Mesendoderm (in vitro differentiated cells): ENCODE measurements at regions not wholly inside any gene's neighbourhood (a gene's known extent, or its start where the extent isn't known, plus 50 kb on each side); places are given as distances from the start of the nearest gene placed in this dataset.
A peak's percentile ranks its signal among the peaks of the same experiment; 100 is the strongest.

ENCODE experiments used
- DNase-seq: peaks from one replicate; pipeline ENCODE4 v3.0.0; 2013
- H2AK5ac ChIP-seq: 2 replicates; pipeline ENCODE4 v1.6.1; 2013; ENCODE audit warnings: low read length, inconsistent platforms
- H2BK120ac ChIP-seq: 2 replicates; pipeline ENCODE4 v1.6.1; 2013; ENCODE audit warnings: low read depth, mild to moderate bottlenecking, low read length, moderate library complexity, mixed read lengths
- H2BK15ac ChIP-seq: replicated peaks from 2 replicates; pipeline ENCODE4 v1.6.1; 2013; ENCODE audit warnings: low read depth, mild to moderate bottlenecking, moderate library complexity
- H2BK5ac ChIP-seq: 2 replicates; pipeline ENCODE4 v1.6.1; 2013; ENCODE audit warnings: low read length, inconsistent platforms
- H3K18ac ChIP-seq: 2 replicates; pipeline ENCODE4 v1.6.1; 2013; ENCODE audit warnings: mild to moderate bottlenecking, low read length, mixed read lengths
- H3K23ac ChIP-seq: one replicate; pipeline ENCODE4 v1.6.1; 2013; ENCODE audit warnings: low read length
- H3K27ac ChIP-seq: 2 replicates; pipeline ENCODE4 v1.5.1; 2013; ENCODE audit warnings: low read depth, mild to moderate bottlenecking, inconsistent platforms, low read length, moderate library complexity
- H3K27me3 ChIP-seq: 2 replicates; pipeline ENCODE4 v1.6.1; 2013; ENCODE audit warnings: low read length, control low read depth, mild to moderate bottlenecking, inconsistent platforms; ENCODE audit not compliant: insufficient read depth, poor library complexity
- H3K36me3 ChIP-seq: 2 replicates; pipeline ENCODE4 v1.6.1; 2013; ENCODE audit warnings: low read length, inconsistent platforms; ENCODE audit not compliant: control insufficient read depth, insufficient read depth
- H3K4ac ChIP-seq: one replicate; pipeline ENCODE4 v1.6.1; 2013; ENCODE audit warnings: low read depth, mild to moderate bottlenecking, low read length, moderate library complexity
- H3K4me1 ChIP-seq: 2 replicates; pipeline ENCODE4 v1.6.1; 2013; ENCODE audit warnings: low read depth, low read length, inconsistent platforms; ENCODE audit not compliant: control insufficient read depth
- H3K4me2 ChIP-seq: 2 replicates; pipeline ENCODE4 v1.6.1; 2013; ENCODE audit warnings: low read length
- H3K4me3 ChIP-seq: 2 replicates; pipeline ENCODE4 v1.5.1; 2013; ENCODE audit warnings: mild to moderate bottlenecking, low read length
- H3K56ac ChIP-seq: one replicate; pipeline ENCODE4 v1.6.1; 2013; ENCODE audit warnings: low read length
- H3K79me1 ChIP-seq: 2 replicates; pipeline ENCODE4 v1.6.1; 2013; ENCODE audit warnings: low read length, inconsistent platforms
- H3K79me2 ChIP-seq: 2 replicates; pipeline ENCODE4 v1.6.1; 2013; ENCODE audit warnings: mild to moderate bottlenecking, low read length; ENCODE audit not compliant: control insufficient read depth, insufficient read depth
- H3K9ac ChIP-seq: 2 replicates; pipeline ENCODE4 v1.6.1; 2013; ENCODE audit warnings: low read length, inconsistent platforms
- H4K5ac ChIP-seq: one replicate; pipeline ENCODE4 v1.6.1; 2013; ENCODE audit warnings: low read length
- H4K8ac ChIP-seq: one replicate; pipeline ENCODE4 v1.6.1; 2013; ENCODE audit warnings: low read depth, mild to moderate bottlenecking, control low read depth, low read length, moderate library complexity
- WGBS: extraction: QIAGEN DNeasy Blood & Tissue Kit; methylation state at CpG from one replicate; pipeline ENCODE4 v1.1.7; 2013; ENCODE audit warnings: low lambda C conversion rate, missing lambda C conversion rate; ENCODE audit not compliant: insufficient coverage; ENCODE audit errors: extremely low coverage; 5-methylcytosine and 5-hydroxymethylcytosine counted together

DNA sequence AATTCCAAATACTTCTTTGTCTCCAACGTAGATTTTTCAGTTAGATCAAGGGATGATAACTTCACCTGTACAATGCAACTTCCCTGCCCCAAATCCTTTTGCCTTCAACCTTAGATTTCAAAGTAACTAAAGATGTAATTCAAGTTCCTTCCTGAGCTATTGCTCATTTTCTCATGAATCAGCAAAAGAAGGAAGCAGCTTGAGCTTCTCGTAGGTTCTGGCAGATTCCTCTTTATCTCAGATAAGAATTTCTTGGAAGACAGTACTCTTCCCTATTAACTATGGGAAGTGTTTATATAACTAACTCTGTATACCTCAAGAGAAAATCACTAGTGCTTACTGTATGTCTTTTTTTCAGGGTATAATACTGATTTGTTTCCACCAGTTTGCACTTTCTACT is 203.8 kb downstream of the RASSF9 start:
- no peak overlapping the region for H3K56ac ChIP-seq
- WGBS, result no CpG with 5 or more reads among the region's 2 CpGs
- H3K79me1 ChIP-seq, result no peaks in the 10 kb centered on the region
- no peak overlapping the region for H4K5ac ChIP-seq
- H3K23ac ChIP-seq, result no peak overlapping the region
- H3K4ac ChIP-seq, result no peak overlapping the region
- H2BK5ac ChIP-seq, result no peak overlapping the region
- H3K79me2 ChIP-seq, result no peaks in the 10 kb centered on the region
- DNase-seq, result no peak
- H3K27ac ChIP-seq, result no peak overlapping the region
- no peak overlapping the region for H3K4me3 ChIP-seq
- H3K27me3 ChIP-seq, result no peaks in the 10 kb centered on the region
- H3K18ac ChIP-seq, result no peak overlapping the region
- no peak overlapping the region for H4K8ac ChIP-seq
- H3K4me2 ChIP-seq, result no peak overlapping the region
- H2BK15ac ChIP-seq, result no peak overlapping the region
- no peaks in the 10 kb centered on the region for H3K4me1 ChIP-seq
- no peak overlapping the region for H3K9ac ChIP-seq
- no peaks in the 10 kb centered on the region for H3K36me3 ChIP-seq
- H2AK5ac ChIP-seq, result no peak overlapping the region
- no peak overlapping the region for H2BK120ac ChIP-seq

DNA sequence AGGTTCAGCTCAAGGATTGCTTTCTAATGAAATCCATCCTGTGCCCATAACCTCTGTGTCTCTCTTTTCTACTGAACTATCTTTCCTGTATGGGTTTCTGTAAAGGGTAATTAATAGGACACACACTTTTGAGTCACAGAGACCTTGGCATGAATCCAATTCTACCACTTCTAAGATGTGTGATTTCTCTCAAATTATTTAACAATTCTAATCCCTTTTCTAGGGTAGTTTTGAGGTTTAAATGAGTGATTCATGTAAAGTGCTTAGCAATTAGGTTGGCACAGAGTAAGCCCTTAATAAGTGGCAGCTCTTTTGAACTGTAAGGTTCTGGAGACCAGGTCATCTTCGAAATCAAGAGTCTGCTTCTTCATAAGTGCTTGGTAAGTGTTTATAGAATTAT is 202.7 kb downstream of the RASSF9 start:
- no peak for DNase-seq
- H3K79me2 ChIP-seq, result no peaks in the 10 kb centered on the region
- no peak overlapping the region for H3K27ac ChIP-seq
- H4K5ac ChIP-seq, result no peak overlapping the region
- H2BK15ac ChIP-seq, result no peak overlapping the region
- H3K36me3 ChIP-seq, result no peaks in the 10 kb centered on the region
- no CpG with 5 or more reads among the region's 1 CpG for WGBS
- no peak overlapping the region for H3K23ac ChIP-seq
- H4K8ac ChIP-seq, result no peak overlapping the region
- H3K4ac ChIP-seq, result no peak overlapping the region
- no peaks in the 10 kb centered on the region for H3K4me1 ChIP-seq
- no peak overlapping the region for H2AK5ac ChIP-seq
- no peak overlapping the region for H2BK5ac ChIP-seq
- no peak overlapping the region for H3K4me3 ChIP-seq
- no peak overlapping the region for H3K56ac ChIP-seq
- H3K4me2 ChIP-seq, result no peak overlapping the region
- H3K27me3 ChIP-seq, result no peaks in the 10 kb centered on the region
- H3K18ac ChIP-seq, result no peak overlapping the region
- H3K9ac ChIP-seq, result no peak overlapping the region
- no peak overlapping the region for H2BK120ac ChIP-seq
- no peaks in the 10 kb centered on the region for H3K79me1 ChIP-seq

- H3K79me1 ChIP-seq, result no peaks in the 10 kb centered on the region
- H3K56ac ChIP-seq, result no peak overlapping the region
- H3K4me2 ChIP-seq, result no peak overlapping the region
- WGBS, result 100% methylated on average over 1 of the region's 2 CpGs
- no peak for DNase-seq
- peaks cover 2% of the 10 kb centered on the region for H3K4me1 ChIP-seq
- no peak overlapping the region for H3K27ac ChIP-seq
- no peak overlapping the region for H2BK120ac ChIP-seq
- H3K79me2 ChIP-seq, result no peaks in the 10 kb centered on the region
- no peak overlapping the region for H2BK15ac ChIP-seq
- H3K9ac ChIP-seq, result no peak overlapping the region
- no peak overlapping the region for H3K4me3 ChIP-seq
- no peak overlapping the region for H3K18ac ChIP-seq
- no peaks in the 10 kb centered on the region for H3K36me3 ChIP-seq
- H3K27me3 ChIP-seq, result no peaks in the 10 kb centered on the region
- no peak overlapping the region for H3K23ac ChIP-seq
- H2AK5ac ChIP-seq, result no peak overlapping the region
- H4K5ac ChIP-seq, result no peak overlapping the region
- no peak overlapping the region for H2BK5ac ChIP-seq
- no peak overlapping the region for H3K4ac ChIP-seq
- H4K8ac ChIP-seq, result no peak overlapping the region
Measured at GRCh38 chr12:85639834-85640233, 196.4 kb downstream of the RASSF9 start.

DNA sequence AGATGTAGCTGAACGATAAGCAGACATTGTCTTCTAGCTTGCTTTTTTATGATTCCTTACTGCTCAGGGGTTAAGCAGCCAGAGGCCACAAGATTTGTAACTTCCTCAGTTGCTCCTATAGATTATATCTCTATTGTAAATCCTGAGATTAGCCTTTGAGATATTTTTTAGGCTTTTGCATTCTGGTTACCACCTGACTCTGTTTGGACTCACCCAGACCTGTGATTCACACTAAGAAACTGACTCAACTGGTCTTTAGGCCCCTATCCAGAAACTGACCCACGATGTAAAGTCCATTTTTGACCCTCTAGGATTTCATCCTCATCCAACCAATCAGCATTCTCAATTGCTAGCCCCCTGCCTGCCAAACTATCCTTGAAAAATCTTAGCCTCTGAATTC is 194.4 kb downstream of the RASSF9 start:
- no peaks in the 10 kb centered on the region for H3K36me3 ChIP-seq
- no peak overlapping the region for H2BK5ac ChIP-seq
- H3K56ac ChIP-seq, result peak overlapping the region; percentile 32
- peaks cover 2% of the 10 kb centered on the region for H3K4me1 ChIP-seq
- H3K18ac ChIP-seq, result peak overlapping the region; percentile 10
- H3K4me3 ChIP-seq, result no peak overlapping the region
- no peak overlapping the region for H4K5ac ChIP-seq
- H3K9ac ChIP-seq, result no peak overlapping the region
- H3K4me2 ChIP-seq, result no peak overlapping the region
- no peak overlapping the region for H2BK15ac ChIP-seq
- H3K79me1 ChIP-seq, result no peaks in the 10 kb centered on the region
- WGBS, result no CpG with 5 or more reads among the region's 2 CpGs
- H3K4ac ChIP-seq, result peak overlapping the region; percentile 16
- no peak overlapping the region for H2BK120ac ChIP-seq
- no peaks in the 10 kb centered on the region for H3K79me2 ChIP-seq
- H3K23ac ChIP-seq, result no peak overlapping the region
- H3K27me3 ChIP-seq, result no peaks in the 10 kb centered on the region
- DNase-seq, result no peak
- H4K8ac ChIP-seq, result no peak overlapping the region
- H3K27ac ChIP-seq, result no peak overlapping the region
- no peak overlapping the region for H2AK5ac ChIP-seq

GRCh38 chr12:85642288-85642687 is 193.9 kb downstream of the RASSF9 start:
- no peak overlapping the region for H3K4me2 ChIP-seq
- no peak overlapping the region for H3K9ac ChIP-seq
- no peak overlapping the region for H2BK120ac ChIP-seq
- H2BK15ac ChIP-seq, result no peak overlapping the region
- H3K4me1 ChIP-seq, result peaks cover 2% of the 10 kb centered on the region
- no peak overlapping the region for H4K5ac ChIP-seq
- no peak overlapping the region for H4K8ac ChIP-seq
- H3K18ac ChIP-seq, result peak overlapping the region; percentile 10
- no peaks in the 10 kb centered on the region for H3K79me1 ChIP-seq
- H3K4ac ChIP-seq, result no peak overlapping the region
- no peak overlapping the region for H2BK5ac ChIP-seq
- H2AK5ac ChIP-seq, result no peak overlapping the region
- no peaks in the 10 kb centered on the region for H3K27me3 ChIP-seq
- H3K36me3 ChIP-seq, result no peaks in the 10 kb centered on the region
- no peak for DNase-seq
- H3K56ac ChIP-seq, result no peak overlapping the region
- H3K79me2 ChIP-seq, result no peaks in the 10 kb centered on the region
- H3K4me3 ChIP-seq, result no peak overlapping the region
- 100% methylated on average over 2 of the region's 2 CpGs for WGBS
- no peak overlapping the region for H3K27ac ChIP-seq
- no peak overlapping the region for H3K23ac ChIP-seq

- H3K27me3 ChIP-seq, result no peaks in the 10 kb centered on the region
- peak; percentile 63 for DNase-seq
- H2BK15ac ChIP-seq, result no peak overlapping the region
- H2BK5ac ChIP-seq, result no peak overlapping the region
- no peak overlapping the region for H4K8ac ChIP-seq
- H3K4me2 ChIP-seq, result no peak overlapping the region
- no CpG with 5 or more reads among the region's 5 CpGs for WGBS
- no peak overlapping the region for H3K4me3 ChIP-seq
- no peak overlapping the region for H4K5ac ChIP-seq
- no peak overlapping the region for H3K56ac ChIP-seq
- H3K27ac ChIP-seq, result no peak overlapping the region
- no peak overlapping the region for H3K4ac ChIP-seq
- no peak overlapping the region for H2AK5ac ChIP-seq
- H2BK120ac ChIP-seq, result no peak overlapping the region
- no peak overlapping the region for H3K18ac ChIP-seq
- peaks cover 2% of the 10 kb centered on the region for H3K4me1 ChIP-seq
- no peaks in the 10 kb centered on the region for H3K79me1 ChIP-seq
- H3K79me2 ChIP-seq, result no peaks in the 10 kb centered on the region
- no peak overlapping the region for H3K9ac ChIP-seq
- no peak overlapping the region for H3K23ac ChIP-seq
- H3K36me3 ChIP-seq, result no peaks in the 10 kb centered on the region
Measured at GRCh38 chr12:85642808-85643207, 193.4 kb downstream of the RASSF9 start.
